Stimulated activated CD8-positive, alpha-beta memory T cell treated with anti-CD3 and anti-CD28 coated beads, Interleukin-7, amount 100 ng/mL, for 4 hours (primary cell): ENCODE measurements at regions not wholly inside any gene's neighbourhood (a gene's known extent, or its start where the extent isn't known, plus 50 kb on each side); places are given as distances from the start of the nearest gene placed in this dataset.

ENCODE experiments used
- DNase-seq, 2 donors: peaks; one replicate each; pipeline ENCODE4 v3.0.0-alpha.2; 2020; ENCODE audit warnings: low read depth in 2 of 2

GRCh38 chr2:3138621-3139020 is 239.0 kb downstream of the EIPR1 start:
- no peak for DNase-seq

GRCh38 chr2:3137651-3138300 is 239.8 kb downstream of the EIPR1 start:
- DNase-seq = no peak

GRCh38 chr2:3135676-3136075 is 241.9 kb downstream of the EIPR1 start:
- DNase-seq = no peak

- no peak for DNase-seq
Observed at GRCh38 chr2:3134026-3134571, 243.5 kb downstream of the EIPR1 start.

- DNase-seq = no peak
Observed at GRCh38 chr2:3132966-3133365, 244.7 kb downstream of the EIPR1 start.

GRCh38 chr2:3132466-3132865 is 245.2 kb downstream of the EIPR1 start:
- no peak for DNase-seq

GRCh38 chr2:3131636-3132326 is 245.8 kb downstream of the EIPR1 start:
- DNase-seq = no peak

GRCh38 chr2:3130889-3131635 is 246.6 kb downstream of the EIPR1 start:
- no peak for DNase-seq

- DNase-seq = no peak
Observed at GRCh38 chr2:3130444-3130843, 247.2 kb downstream of the EIPR1 start.

GRCh38 chr2:3129867-3130266 is 247.8 kb downstream of the EIPR1 start:
- no peak for DNase-seq

GRCh38 chr2:3128786-3129185 is 248.8 kb downstream of the EIPR1 start:
- no peak for DNase-seq

- no peak for DNase-seq
Observed at GRCh38 chr2:3127710-3128109, 249.9 kb downstream of the EIPR1 start.

GRCh38 chr2:3126911-3127621 is 250.6 kb downstream of the EIPR1 start:
- no peak for DNase-seq

GRCh38 chr2:3126171-3126910 is 251.3 kb downstream of the EIPR1 start:
- DNase-seq = no peak

GRCh38 chr2:3125761-3126130 is 251.9 kb downstream of the EIPR1 start:
- DNase-seq = no peak

GRCh38 chr2:3125001-3125760 is 252.4 kb downstream of the EIPR1 start:
- no peak for DNase-seq

GRCh38 chr2:3122525-3122924 is 255.1 kb downstream of the EIPR1 start:
- DNase-seq = no peak

- DNase-seq = no peak
Observed at GRCh38 chr2:3121601-3122000, 256.0 kb downstream of the EIPR1 start.

- DNase-seq = no peak
Observed at GRCh38 chr2:3117650-3118216, 259.9 kb downstream of the EIPR1 start.

- DNase-seq = no peak
Observed at GRCh38 chr2:3116371-3116770, 261.2 kb downstream of the EIPR1 start.
